Ramos (cell line): ENCODE measurements at regions not wholly inside any gene's neighbourhood (a gene's known extent, or its start where the extent isn't known, plus 50 kb on each side); places are given as distances from the start of the nearest gene placed in this dataset.

Source experiments
- in situ Hi-C: fragments of 300-500 bp; cut with MboI; formaldehyde crosslinking; loops from one replicate; pipeline ENCODE4 v1.14.3; 2022; ENCODE audit warnings: low sequenced_read_pairs; ENCODE audit not compliant: unreplicated experiment

- in situ Hi-C loops = no loop called here
These were observed 222.8 kb upstream of the TLE3 start for GRCh38 chr15:70320482-70320881.

GRCh38 chr15:70320077-70320476 is 222.4 kb upstream of the TLE3 start:
- in situ Hi-C loops = no loop called here

GRCh38 chr15:70319466-70319865 is 221.7 kb upstream of the TLE3 start:
- in situ Hi-C loops = no loop called here

GRCh38 chr15:70318594-70319465 is 221.1 kb upstream of the TLE3 start:
- in situ Hi-C loops = no loop called here

GRCh38 chr15:70316059-70316600 is 218.4 kb upstream of the TLE3 start:
- in situ Hi-C loops = no loop called here

GRCh38 chr15:70315431-70315830 is 217.7 kb upstream of the TLE3 start:
- in situ Hi-C loops = no loop called here

- in situ Hi-C loops = no loop called here
These were observed 217.0 kb upstream of the TLE3 start for GRCh38 chr15:70314688-70315087.

GRCh38 chr15:70314018-70314354 is 216.3 kb upstream of the TLE3 start:
- in situ Hi-C loops = no loop called here

- in situ Hi-C loops = no loop called here
These were observed 215.6 kb upstream of the TLE3 start for GRCh38 chr15:70313099-70314017.

- in situ Hi-C loops = no loop called here
These were observed 214.1 kb upstream of the TLE3 start for GRCh38 chr15:70311821-70312220.

- in situ Hi-C loops = no loop called here
These were observed 212.0 kb upstream of the TLE3 start for GRCh38 chr15:70309716-70310115.

GRCh38 chr15:70308735-70309434 is 211.2 kb upstream of the TLE3 start:
- in situ Hi-C loops = no loop called here

- in situ Hi-C loops = no loop called here
These were observed 210.5 kb upstream of the TLE3 start for GRCh38 chr15:70308011-70308734.

GRCh38 chr15:70306582-70306981 is 208.9 kb upstream of the TLE3 start:
- in situ Hi-C loops = no loop called here

- in situ Hi-C loops = no loop called here
These were observed 208.4 kb upstream of the TLE3 start for GRCh38 chr15:70306081-70306480.

GRCh38 chr15:70303981-70304380 is 206.3 kb upstream of the TLE3 start:
- in situ Hi-C loops = no loop called here

- in situ Hi-C loops = no loop called here
These were observed 204.6 kb upstream of the TLE3 start for GRCh38 chr15:70302360-70302759.

- in situ Hi-C loops = no loop called here
These were observed 203.7 kb upstream of the TLE3 start for GRCh38 chr15:70301396-70301795.

GRCh38 chr15:70299931-70300869 is 202.5 kb upstream of the TLE3 start:
- in situ Hi-C loops = no loop called here
